Left renal cortex interstitium (tissue), 4 donors: ENCODE measurements at regions not wholly inside any gene's neighbourhood (a gene's known extent, or its start where the extent isn't known, plus 50 kb on each side); places are given as distances from the start of the nearest gene placed in this dataset.
"Not testable (repeated sequence)": the region's sequence is repeated elsewhere in the genome, so short reads cannot be mapped to it uniquely, and the experiment has no call there.

Experiments used
- DNase-seq, 4 donors: peaks; one replicate each; pipeline ENCODE4 v3.0.0-alpha.2; 2013; ENCODE audit warnings: low read depth in 4 of 4, low spot score in 2 of 4, missing footprints in 1 of 4

DNA sequence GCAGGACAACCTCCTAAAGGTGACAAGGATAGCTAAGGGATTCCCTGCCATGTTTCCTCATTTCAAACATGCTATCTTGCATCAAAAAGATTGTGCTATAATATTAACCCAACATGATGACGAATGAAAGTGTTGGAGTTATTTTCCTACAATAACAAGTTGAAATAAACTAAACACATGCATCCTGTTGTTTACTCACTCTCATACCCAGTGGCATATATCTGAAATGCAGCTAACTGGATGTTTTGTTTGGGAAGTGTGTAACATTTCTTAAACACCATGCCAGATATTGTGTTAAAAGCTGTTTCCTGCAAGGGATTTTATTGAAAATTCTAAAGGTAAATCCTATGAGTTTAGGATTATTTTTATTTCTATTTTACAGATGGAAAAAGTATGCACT is 139.6 kb downstream of the TFPI2 start:
- no peak for DNase-seq

DNA sequence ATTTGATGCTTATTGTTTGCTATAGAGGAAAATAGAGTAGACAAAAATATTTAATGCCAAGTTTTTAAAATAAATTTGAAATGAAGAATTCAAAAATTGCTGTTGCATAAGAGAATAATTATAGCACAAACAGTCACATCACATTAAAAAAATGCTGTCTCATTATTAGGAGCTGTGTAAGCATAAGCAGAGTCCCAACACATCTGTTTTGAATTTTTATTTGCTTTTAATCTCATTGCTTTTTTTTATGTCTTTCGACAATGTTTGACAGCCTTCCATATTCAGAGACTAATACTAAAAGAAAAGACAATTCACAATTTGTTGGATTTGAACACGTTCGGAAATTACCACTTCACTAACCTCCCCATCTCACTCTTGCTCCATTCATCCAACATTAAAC is 143.5 kb downstream of the TFPI2 start:
- DNase-seq = no peak

DNA sequence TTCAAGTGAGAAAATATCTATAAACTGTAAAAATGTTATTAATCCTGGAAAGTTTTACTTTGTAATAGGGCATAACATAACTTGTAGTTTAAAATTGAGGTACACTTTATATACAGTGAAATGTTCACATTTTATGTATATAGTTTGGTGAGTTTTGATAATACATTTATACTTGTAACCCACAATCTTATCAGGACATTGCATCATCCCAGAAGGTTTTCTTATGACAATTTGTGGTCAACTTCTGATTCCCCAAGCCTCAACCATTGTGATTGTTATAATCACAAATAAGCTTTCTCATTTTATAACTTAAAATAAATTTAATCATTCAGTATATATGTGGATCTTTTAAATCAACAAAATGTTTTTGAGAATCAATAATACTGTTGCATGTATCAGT is 151.1 kb downstream of the TFPI2 start:
- DNase-seq = no peak

DNA sequence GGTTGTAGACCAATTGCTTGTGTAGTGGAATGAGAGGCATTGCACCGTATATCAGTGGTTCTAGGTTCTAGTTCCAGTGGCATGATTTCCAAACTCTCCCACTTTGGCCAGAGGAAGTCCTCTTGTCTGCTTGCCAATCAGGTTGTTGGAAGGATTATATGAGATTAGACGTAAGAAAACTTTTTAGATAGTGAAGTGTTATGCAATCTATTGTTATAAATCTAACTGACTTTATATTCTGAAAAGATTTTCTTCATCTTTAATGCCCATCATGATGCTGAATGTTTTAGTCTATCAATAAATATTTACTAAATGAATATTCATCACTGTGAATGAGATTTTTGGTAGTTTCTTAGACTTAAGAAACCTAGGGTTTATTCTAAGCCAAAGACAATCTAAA is 152.6 kb downstream of the TFPI2 start:
- no peak for DNase-seq

DNA sequence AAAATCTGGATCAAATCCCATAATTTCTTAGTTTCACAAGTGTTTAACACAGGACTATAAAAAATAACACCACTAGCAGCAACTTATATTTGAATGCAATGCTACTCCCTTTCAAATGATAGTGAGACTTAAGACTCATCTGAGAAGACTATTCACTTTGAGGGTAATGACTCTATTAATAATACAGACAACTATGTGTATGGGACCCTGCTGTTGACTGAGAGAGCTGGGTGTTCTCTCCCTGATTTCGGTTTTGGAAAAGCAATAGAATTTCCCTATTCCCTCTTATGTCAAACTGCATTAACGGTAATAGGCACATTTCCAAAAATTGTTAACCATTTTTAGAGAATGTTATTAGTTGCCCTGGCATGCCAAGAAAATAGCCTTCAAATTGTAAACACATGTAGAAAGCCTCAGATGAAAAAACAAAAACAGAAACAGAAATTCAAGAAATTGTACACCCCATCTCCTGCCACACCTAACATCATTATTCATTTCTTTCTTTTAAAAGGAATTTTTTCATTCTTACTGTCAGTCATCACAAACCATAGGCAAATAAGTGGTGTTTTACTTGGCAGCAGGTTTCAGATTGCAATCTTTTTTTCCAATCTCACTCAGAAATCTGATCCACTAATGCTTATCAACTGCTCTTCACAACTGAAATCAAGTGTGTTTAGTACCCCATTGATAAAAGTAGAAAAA is 153.7 kb downstream of the TFPI2 start:
- DNase-seq = no peak

DNA sequence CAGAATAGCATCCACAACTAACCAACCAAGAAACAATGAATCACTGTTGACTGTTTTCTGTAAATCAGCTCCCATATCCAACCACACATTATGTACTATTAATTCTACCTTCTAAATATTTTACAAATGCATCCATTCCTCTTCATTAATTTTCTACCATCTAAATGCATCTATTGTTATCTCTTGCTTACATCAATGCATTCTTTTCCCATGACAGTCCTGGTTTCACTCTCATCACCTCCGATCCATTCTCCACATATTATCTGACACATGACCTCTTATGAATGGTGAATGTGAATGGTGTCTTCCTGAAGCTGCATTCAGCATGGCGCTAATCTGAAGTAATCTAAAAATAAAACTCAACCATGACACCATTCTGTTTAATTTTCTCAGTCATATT is 153.8 kb upstream of the CALCR start:
- DNase-seq = no peak

DNA sequence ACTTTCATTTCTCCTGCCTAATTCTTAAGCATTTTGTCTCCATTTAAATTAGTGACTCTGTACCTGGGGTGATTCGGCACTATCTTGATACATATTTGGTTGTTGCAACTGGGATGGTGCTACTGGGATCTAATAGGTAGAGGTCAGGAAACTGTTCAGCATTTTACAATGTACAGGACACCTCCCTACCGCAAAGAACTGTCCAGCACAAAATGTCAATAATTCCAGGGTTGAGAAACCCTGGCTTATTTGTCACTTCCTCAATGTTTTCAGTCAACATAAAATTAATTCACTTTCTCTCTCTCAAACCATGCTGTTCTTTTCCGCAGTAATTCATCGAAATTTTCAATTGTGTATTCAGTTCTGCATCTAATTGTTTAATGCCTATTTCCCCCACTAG is 151.4 kb upstream of the CALCR start:
- DNase-seq = no peak

DNA sequence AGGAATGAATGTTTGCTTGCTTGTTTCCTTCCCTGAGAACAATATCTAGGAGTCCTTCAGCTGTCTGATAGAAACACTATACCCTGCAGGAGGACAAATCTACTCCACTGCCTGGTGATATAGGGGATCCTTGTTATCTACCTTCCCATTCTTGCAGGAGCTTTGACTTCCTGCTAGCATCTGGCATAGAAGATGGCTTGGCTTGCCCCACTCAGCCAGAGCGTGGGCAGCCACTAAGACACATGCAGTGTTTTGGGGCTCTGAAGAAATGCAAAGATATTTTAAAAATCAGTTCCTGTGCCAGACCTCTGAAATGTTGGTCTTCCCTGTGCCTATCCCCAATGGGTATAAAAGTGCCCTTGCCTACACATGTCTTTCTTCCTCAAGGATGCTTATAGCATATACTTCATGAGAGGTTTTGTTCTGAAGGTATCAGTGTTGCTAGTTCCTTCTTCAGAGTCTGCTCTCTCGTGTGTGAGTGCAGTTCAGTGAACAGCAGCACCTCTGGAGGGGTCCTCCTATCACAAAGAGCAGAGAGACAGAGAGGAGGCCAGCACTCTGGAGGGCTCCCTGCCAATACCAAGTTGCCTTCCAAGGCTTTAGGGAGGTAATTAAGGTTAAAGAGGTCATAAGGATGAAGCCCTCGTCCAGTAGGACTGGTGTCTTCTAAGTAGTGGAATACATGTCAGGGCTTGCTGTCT is 149.1 kb upstream of the CALCR start:
- no peak for DNase-seq

DNA sequence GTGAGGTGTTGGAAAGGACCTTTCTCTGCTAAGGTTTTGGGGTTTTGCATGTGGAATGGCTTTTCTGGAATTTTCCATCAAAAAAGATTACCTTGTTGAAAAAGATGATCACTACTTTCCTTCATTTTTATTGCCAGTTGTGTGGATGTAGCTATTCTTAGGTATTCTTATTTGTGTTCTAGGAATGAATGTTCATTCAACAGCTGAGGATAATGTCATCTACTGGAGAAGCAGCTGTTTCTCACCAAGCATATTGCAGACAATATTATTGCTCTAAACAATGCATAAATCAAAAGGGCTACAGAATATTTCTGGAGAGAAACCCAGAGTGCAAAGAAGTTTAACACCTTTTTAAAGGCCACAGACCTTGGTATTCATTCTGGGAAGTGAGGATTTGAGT is 145.6 kb upstream of the CALCR start:
- no peak for DNase-seq

DNA sequence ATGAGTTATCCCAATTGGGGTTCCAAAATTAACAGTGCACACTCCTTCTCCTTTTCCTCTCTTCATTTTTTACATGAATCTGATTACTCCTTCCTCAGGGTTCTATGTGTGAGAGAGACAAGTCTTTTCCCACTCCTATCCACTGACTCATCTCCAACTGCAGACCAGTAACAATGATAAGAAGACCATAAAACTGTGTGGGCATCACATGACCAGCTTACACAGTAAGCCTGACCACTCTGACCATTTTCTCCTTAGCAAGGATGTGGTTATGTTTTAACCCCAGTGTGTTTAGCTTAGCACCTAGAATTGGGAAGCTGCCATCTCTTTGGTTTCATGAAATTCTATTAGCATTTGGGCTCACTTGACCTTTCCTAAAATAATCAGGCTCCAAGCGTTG is 145.0 kb upstream of the CALCR start:
- no peak for DNase-seq

DNA sequence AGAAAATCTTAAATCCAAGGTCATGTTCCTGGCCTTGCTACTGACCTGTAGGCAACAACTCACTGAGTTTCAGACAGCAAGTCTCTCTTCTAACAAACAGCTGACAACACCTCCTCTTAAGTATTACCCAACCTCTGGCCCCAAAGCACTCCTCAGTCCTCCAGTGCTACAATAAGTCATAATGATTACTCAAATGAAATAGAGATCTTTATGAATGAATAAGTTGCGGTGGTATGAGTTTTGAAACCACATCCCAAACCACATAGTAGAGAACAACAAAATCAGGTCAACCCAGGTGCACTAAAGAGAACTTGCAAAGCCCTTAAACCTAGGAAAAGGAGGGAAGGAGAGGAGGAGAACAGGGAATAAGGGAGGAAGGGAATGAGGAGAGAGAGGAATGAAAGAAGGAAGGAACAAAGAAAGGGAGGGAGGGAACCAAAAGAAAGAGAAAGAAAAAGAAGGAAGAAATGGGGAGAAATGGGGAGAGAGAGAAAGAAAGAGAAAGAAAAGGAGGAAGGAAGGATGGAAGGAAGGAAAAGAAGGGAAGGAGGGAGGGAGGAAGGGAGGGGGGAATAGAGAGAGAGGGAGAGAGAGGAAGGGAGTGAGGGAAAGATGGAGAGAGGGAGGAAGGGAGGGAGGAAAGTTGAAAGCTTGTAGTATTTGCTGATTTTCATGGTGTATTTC is 142.8 kb upstream of the CALCR start:
- no peak for DNase-seq

DNA sequence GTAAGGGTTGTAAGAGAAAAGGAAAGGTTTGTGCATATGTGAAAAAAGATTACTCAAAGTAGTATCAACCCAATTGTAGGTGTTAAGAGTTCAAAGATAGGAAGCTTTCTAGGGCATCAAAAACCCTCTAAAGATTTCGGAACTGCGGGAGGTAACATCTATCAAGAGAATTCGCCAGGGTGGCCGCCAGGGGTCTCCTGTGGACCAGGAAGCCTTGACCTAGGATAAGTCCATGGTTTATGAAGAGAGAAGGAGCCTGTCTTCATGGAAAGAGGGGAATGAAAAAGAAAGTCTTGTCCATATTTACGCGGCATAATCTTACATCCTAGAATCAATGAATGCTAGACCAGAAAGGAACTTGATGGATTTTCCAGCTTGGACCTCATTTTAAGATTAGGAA is 140.7 kb upstream of the CALCR start:
- peak in 3 of 4 donors; percentile 5 to 11 (median 6) for DNase-seq

DNA sequence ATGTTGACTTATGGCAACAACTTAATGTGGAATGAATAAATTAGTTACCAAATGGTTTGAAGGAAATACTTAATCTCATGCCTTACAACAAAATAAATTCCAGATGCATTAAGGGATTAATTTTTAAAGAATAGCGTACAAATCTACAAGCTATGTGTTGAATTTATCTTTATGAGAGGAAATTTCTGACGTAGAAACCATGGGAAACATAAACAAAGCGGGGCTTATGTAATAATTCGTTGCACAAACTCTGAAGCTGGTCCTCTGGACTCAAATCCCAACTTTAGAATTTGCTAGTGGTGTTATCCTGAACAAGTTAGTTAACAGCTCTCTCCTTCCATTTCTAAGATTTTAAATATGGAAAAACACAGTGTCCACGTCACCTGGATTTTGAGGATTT is 137.4 kb upstream of the CALCR start:
- no peak for DNase-seq

DNA sequence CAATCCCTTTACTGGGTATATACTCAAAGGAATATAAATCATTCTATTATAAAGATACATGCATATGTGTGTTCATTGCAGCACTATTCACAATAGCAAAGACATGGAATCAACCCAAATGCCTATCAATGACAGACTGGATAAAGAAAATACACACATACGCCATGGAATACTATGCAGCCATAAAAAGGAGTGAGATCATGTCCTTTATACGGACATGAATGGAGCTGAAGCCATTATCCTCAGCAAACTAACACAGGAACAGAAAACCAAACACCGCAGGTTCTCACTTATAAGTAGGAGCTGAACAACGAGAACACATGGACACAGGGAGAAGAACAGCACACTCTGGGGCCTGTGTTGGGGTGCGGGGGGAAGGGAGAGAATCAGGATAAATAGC is 133.7 kb upstream of the CALCR start:
- not testable (repeated sequence) for DNase-seq

DNA sequence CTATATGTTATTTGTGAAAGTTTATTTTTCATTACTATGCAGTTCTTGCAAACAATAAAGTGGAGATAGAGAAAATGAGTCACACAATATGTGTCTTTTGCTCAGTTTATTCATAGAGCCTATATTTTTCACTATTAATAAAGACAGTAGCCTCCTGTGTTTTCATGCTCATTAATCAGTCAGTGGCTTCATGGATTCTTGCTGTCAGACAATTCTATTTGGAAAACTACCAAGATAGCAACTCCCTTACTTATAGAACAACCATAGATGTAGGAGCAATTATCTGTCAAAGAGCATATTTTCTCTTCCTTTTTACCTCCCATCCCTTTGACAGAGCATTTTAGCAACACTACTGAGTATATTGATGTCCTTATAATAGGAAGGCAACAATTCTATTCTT is 132.7 kb upstream of the CALCR start:
- no peak for DNase-seq

DNA sequence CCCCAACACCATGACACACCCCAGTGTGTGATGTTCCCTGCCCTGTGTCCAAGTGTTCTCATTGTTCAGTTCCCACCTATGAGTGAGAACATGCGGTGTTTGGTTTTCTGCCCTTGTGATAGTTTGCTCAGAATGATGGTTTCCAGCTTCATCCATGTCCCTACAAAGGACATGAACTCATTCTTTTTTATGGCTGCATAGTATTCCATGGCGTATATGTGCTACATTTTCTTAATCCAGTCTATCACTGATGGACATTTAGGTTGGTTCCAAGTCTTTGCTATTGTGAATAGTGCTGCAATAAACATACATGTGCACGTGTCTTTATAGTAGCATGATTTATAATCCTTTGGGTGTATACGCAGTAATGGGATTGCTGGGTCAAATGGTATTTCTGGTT is 131.6 kb upstream of the CALCR start:
- DNase-seq = not testable (repeated sequence)

DNA sequence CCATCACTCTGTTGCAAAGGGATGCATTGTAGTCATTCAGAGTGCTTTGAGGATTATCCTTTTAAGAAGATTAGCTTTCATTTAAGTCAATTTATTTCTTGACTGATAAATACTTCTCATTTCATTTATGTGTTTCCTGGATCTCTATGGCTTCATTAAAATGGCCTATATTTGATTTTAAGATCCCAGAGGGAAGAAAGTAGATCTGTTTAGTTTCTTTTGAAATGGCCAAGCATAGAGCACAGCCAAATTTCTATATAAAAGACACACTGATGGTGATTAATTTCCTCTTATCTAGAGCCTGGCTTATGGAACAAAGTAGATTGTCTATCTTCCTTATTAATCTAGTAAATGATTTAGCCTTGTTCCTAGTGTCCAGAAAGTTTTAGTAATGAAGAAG is 129.7 kb upstream of the CALCR start:
- no peak for DNase-seq

DNA sequence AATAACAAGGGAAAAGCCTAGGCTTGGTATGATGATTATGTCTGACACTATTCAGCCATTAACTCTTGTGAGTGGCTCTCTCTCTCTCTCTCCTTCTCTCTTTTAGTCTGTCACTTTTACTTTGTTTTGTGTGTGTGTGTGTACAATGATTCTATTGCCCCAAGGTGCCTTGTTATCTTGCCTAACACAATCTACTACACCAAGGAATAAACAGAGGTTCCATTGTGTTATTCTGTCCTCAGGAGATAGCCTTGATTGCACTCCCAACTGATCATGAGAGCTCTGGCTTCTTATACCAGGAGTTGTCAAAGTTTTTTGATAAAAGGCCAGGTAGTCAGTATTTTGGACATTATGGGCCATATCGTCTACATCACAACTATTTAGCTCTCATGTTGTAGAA is 123.4 kb upstream of the CALCR start:
- no peak for DNase-seq

DNA sequence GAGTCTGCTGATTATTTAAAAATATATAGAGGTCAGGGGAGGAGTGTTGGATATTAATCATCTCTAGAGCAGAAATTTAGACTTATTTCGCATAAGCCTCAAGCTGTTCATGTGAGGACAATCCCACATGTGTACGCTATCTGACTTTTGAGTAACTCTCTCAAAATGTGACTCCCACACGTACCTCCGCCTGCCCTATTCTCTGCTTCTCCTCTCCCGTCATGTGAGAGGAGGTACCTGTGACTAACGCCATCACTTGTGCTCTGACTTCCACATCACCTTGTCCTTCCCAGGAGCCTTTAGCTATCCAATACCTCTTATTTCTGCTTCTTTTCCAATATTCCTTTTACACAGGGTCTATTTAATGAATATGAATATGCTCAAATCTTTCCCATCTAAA is 119.3 kb upstream of the CALCR start:
- DNase-seq = no peak

DNA sequence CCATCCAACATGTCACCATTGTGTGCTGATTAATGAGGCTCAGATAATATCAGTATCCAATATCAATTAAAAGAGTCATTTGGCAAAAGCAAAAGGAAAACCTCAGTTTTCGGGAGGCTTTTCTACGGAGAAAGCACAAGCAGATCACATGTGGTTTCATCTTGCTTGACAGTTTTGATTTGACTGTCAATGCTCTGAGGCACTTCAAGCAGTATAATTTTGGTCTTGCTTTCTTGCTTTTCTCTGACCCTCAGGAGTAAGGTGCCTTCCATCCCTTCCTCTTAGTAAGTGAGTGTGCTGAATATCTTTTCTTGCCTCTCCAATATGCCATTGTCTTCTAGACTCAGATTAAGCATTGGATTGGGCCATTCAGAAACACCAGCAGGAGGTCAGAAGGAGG is 115.5 kb upstream of the CALCR start:
- DNase-seq = no peak

DNA sequence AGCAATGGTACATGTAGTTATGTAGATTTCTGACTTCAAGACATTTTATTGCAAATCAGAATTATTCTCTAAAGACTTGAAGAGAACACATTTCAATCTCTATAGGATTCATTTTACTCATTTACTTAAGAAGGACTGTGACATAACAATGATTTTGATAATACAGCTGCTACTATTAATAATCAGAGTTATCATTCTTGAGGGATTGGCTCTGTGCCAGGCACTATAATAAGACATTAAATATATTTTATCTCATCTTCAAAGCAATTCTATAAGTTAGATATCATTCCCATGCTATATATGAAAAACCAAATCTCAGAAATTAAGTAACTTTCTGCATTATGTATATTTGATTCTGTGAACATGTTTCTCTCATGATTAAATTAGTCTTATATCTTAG is 103.7 kb upstream of the CALCR start:
- no peak for DNase-seq
